ENCODE measurements at regions not wholly inside any gene's neighbourhood (a gene's known extent, or its start where the extent isn't known, plus 50 kb on each side); places are given as distances from the start of the nearest gene placed in this dataset.

GRCh38 chr5:18244309-18244708 is 610.0 kb downstream of the TAF11L14 start:
- TF ChIP-seq CTCF (IDR thresholded peaks at IDR 0.05): no peak
- intact Hi-C loops (cut with DNase I; ENCODE audit: low total_unique reads): no loop called here
- Histone ChIP-seq H3K9me3 (peaks cover 0 to 8% of the 10 kb centered on the region in 2 donors), H3K4me1 (no peaks in the 10 kb centered on the region), H3K36me3 (no peaks in the 10 kb centered on the region), H3K27me3 (no peaks in the 10 kb centered on the region), H3K4me3 (no peak overlapping the region), H3K27ac (no peak overlapping the region)
- no peak for DNase-seq (ENCODE audit: low spot score in 2 of 2)

- TF ChIP-seq POLR2A (IDR thresholded peaks at IDR 0.05) (no peak), POLR2AphosphoS5 (IDR thresholded peaks at IDR 0.05) (no peak), CTCF (IDR thresholded peaks at IDR 0.05) (no peak)
- Histone ChIP-seq H3K9me3 (peaks cover 0 to 14% of the 10 kb centered on the region in 2 donors), H3K27me3 (no peaks in the 10 kb centered on the region), H3K4me1 (no peaks in the 10 kb centered on the region), H3K4me3 (no peak overlapping the region), H3K36me3 (no peaks in the 10 kb centered on the region), H3K27ac (no peak overlapping the region)
- no peak for DNase-seq (ENCODE audit: low spot score in 2 of 2)
- intact Hi-C loops (cut with DNase I; ENCODE audit: low total_unique reads): no loop called here
Observed at GRCh38 chr5:18252559-18252958, 618.3 kb downstream of the TAF11L14 start.

GRCh38 chr5:18264126-18264882 is 630.0 kb downstream of the TAF11L14 start:
- Histone ChIP-seq H3K27me3 (no peaks in the 10 kb centered on the region), H3K27ac (no peak overlapping the region), H3K36me3 (no peaks in the 10 kb centered on the region), H3K4me3 (no peak overlapping the region), H3K4me1 (no peaks in the 10 kb centered on the region), H3K9me3 (no peaks in the 10 kb centered on the region)
- intact Hi-C loops (cut with DNase I; ENCODE audit: low total_unique reads): no loop called here
- TF ChIP-seq POLR2A (IDR thresholded peaks at IDR 0.05): no peak
- no peak for TF ChIP-seq CTCF (IDR thresholded peaks at IDR 0.05)
- no peak for TF ChIP-seq POLR2AphosphoS5 (IDR thresholded peaks at IDR 0.05)
- DNase-seq (ENCODE audit: low spot score in 2 of 2): no peak

- no peak for TF ChIP-seq POLR2AphosphoS5 (IDR thresholded peaks at IDR 0.05)
- no peak for TF ChIP-seq CTCF (IDR thresholded peaks at IDR 0.05)
- TF ChIP-seq POLR2A (IDR thresholded peaks at IDR 0.05): no peak
- no peak overlapping the region for H3K4me3 ChIP-seq
- no peaks in the 10 kb centered on the region for H3K36me3 ChIP-seq
- no peaks in the 10 kb centered on the region for H3K4me1 ChIP-seq
- no peak overlapping the region for H3K27ac ChIP-seq
- no peaks in the 10 kb centered on the region for H3K27me3 ChIP-seq
- no peak for DNase-seq (ENCODE audit: low spot score in 2 of 2)
- no peaks in the 10 kb centered on the region for H3K9me3 ChIP-seq
- intact Hi-C loops (cut with DNase I; ENCODE audit: low total_unique reads): no loop called here
Observed at GRCh38 chr5:18270635-18271338, 636.5 kb downstream of the TAF11L14 start.

GRCh38 chr5:18276939-18277338 is 642.7 kb downstream of the TAF11L14 start:
- H3K4me1 ChIP-seq: no peaks in the 10 kb centered on the region
- intact Hi-C loops (cut with DNase I; ENCODE audit: low total_unique reads): no loop called here
- H3K36me3 ChIP-seq: no peaks in the 10 kb centered on the region
- TF ChIP-seq POLR2AphosphoS5 (IDR thresholded peaks at IDR 0.05): no peak
- no peak for TF ChIP-seq CTCF (IDR thresholded peaks at IDR 0.05)
- no peak for TF ChIP-seq POLR2A (IDR thresholded peaks at IDR 0.05)
- no peak overlapping the region for H3K4me3 ChIP-seq
- no peaks in the 10 kb centered on the region for H3K9me3 ChIP-seq
- no peak for DNase-seq (ENCODE audit: low spot score in 2 of 2)
- no peak overlapping the region for H3K27ac ChIP-seq
- no peaks in the 10 kb centered on the region for H3K27me3 ChIP-seq

Data from breast epithelium (tissue), 4 donors.